Mesodermal cell (in vitro differentiated cells): ENCODE measurements at regions not wholly inside any gene's neighbourhood (a gene's known extent, or its start where the extent isn't known, plus 50 kb on each side); places are given as distances from the start of the nearest gene placed in this dataset.
"Not testable (repeated sequence)": the region's sequence is repeated elsewhere in the genome, so short reads cannot be mapped to it uniquely, and the experiment has no call there.

Experiments used
- H3K27ac ChIP-seq: 2 replicates; pipeline ENCODE4 v1.7.0; 2013; ENCODE audit warnings: mild to moderate bottlenecking, low read depth, low read length, moderate library complexity; ENCODE audit not compliant: severe bottlenecking
- H3K36me3 ChIP-seq: 2 replicates; pipeline ENCODE4 v1.7.1; 2013; ENCODE audit warnings: mild to moderate bottlenecking, low read length, moderate library complexity; ENCODE audit not compliant: control insufficient read depth, insufficient read depth
- H3K4me1 ChIP-seq: one replicate; pipeline ENCODE4 v1.7.1; 2013; ENCODE audit warnings: mild to moderate bottlenecking, low read length; ENCODE audit not compliant: insufficient read depth, control insufficient read depth, poor library complexity, severe bottlenecking
- H3K4me3 ChIP-seq: 2 replicates; pipeline ENCODE4 v1.7.0; 2013; ENCODE audit warnings: low read length, control low read depth, mild to moderate bottlenecking; ENCODE audit not compliant: insufficient read depth, poor library complexity, severe bottlenecking; ENCODE audit errors: extremely low read depth
- H3K9me3 ChIP-seq: 2 replicates; pipeline ENCODE4 v1.7.1; 2013; ENCODE audit warnings: mild to moderate bottlenecking, low read length, moderate library complexity; ENCODE audit not compliant: control insufficient read depth
- WGBS, 2 experiments: methylation state at CpG; one replicate each; pipeline ENCODE4 v1.1.5; 2013; ENCODE audit warnings: missing lambda C conversion rate in 2 of 2; ENCODE audit not compliant: insufficient coverage in 2 of 2; 5-methylcytosine and 5-hydroxymethylcytosine counted together

DNA sequence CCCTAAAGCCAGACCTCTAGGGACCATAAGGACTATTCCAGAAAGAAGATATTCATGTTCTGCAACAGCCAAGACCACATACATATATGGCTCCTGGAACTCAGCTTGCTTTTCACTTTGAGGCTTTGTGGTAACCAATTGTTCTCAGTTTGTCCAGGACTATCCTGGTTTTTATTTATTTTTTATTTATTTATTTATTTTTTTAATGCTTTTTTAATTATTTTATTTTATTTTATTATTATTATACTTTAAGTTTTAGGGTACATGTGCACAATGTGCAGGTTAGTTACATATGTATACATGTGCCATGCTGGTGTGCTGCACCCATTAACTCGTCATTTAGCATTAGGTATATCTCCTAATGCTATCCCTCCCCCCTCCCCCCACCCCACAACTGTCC is 201.1 kb downstream of the DIO2 start:
- no CpG with 5 or more reads among the region's 1 CpG for WGBS, 2 experiments
- not testable (repeated sequence) for H3K4me3 ChIP-seq, H3K27ac ChIP-seq, H3K36me3 ChIP-seq, H3K9me3 ChIP-seq, H3K4me1 ChIP-seq

DNA sequence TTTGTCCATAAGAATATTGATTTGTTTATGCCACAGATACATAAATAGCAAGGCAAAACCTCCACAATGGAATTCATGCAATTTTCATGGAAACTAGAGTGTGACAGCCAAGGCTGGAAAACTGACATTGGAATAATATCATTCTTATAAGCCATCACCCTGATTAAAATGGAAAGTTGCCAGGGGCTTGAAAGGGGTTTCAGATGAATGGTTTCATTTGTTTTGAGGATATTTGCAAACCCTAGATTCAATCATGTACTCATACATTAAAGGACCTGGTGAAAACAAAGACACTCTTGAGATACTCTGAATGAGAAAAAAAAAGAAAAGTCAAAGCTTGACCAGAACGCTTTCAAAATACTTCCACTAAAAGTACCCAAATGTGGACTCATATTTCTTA is 205.7 kb downstream of the DIO2 start:
- Histone ChIP-seq H3K9me3 (no peaks in the 10 kb centered on the region), H3K4me1 (no peaks in the 10 kb centered on the region), H3K36me3 (no peaks in the 10 kb centered on the region), H3K27ac (no peak overlapping the region), H3K4me3 (no peak overlapping the region)
- WGBS, 2 experiments: 56 to 80% methylated on average over 1 of the region's 1 CpG

DNA sequence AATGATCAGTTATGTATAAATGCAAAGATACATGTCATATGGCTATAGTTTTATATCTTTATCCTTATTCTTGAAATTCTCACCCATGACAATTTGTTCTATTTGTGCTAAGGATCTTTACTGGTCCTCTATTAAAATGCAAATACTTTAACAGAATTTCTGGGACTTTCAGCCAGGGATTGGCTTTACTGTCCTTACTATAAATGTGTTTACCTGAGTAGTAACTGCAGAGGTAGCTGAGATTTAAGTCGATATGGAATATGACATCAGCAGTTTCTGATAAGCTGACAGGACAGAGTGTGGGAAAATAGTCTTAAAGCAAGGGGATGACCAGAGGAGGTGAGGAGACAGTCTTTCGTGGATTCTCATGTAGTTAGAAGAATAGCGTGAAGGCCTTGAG is 206.4 kb downstream of the DIO2 start:
- no peak overlapping the region for H3K4me3 ChIP-seq
- no peaks in the 10 kb centered on the region for H3K9me3 ChIP-seq
- H3K4me1 ChIP-seq: no peaks in the 10 kb centered on the region
- WGBS, 2 experiments: 53 to 67% methylated on average over 3 of the region's 3 CpGs
- H3K36me3 ChIP-seq: no peaks in the 10 kb centered on the region
- H3K27ac ChIP-seq: no peak overlapping the region

DNA sequence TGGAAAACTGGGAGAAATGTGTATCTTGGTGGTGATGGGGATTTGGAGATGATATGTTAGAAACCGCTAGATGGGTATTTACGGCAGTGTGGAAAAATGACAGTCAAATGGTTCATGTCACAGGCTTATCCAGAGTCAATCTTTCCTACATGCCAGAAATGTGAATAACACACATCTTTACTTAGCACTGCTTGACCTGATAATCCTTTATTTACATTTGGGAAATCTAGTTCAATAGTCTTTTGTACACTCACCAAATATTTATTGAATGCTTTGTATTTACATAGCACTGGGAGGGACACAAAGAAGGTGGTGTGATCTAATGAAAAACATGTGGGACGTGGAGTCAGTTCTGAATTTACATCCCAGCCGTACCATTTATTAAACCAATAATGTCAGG is 208.2 kb downstream of the DIO2 start:
- Histone ChIP-seq H3K4me1 (no peaks in the 10 kb centered on the region), H3K4me3 (no peak overlapping the region), H3K36me3 (no peaks in the 10 kb centered on the region), H3K27ac (no peak overlapping the region), H3K9me3 (no peaks in the 10 kb centered on the region)
- WGBS, 2 experiments: 88% methylated on average over 2 of the region's 4 CpGs; no CpG with 5 or more reads in 1 of the 2 experiments

DNA sequence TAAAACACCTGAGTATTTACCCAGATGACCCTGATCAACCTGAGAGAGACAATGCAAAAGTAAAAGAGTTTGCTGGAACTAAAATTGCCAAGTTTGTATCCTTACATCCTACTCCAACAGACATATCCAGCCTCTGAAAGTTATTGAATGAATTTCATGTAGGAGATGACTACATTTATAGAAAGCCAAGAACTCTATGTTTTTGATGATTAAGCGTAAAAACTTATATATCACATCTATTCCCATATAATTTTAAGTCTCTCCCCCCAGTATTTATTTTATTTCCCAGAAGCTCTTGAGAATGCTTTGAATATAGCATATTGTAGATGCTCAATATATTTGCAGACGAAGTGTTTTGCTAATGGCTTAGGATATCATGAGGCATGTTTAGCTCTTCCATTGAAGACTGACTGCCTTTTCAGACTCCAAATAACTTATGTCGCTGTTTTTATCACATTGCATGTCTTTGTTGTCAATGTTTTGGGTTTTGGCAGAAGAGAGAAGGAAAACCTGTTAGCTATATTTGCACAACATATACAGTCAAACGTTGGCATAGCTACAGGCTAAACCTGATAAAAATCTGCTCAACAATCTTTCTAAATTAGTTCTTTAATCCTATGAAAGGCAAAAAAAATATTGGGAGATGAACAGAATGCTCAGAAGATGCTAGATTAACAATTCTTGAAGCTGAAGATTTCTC is 213.6 kb downstream of the DIO2 start:
- no peaks in the 10 kb centered on the region for H3K9me3 ChIP-seq
- 83% methylated on average over 1 of the region's 4 CpGs; no CpG with 5 or more reads in 1 of the 2 experiments for WGBS, 2 experiments
- H3K27ac ChIP-seq: no peak overlapping the region
- H3K4me1 ChIP-seq: peaks cover 6% of the 10 kb centered on the region
- no peak overlapping the region for H3K4me3 ChIP-seq
- no peaks in the 10 kb centered on the region for H3K36me3 ChIP-seq

DNA sequence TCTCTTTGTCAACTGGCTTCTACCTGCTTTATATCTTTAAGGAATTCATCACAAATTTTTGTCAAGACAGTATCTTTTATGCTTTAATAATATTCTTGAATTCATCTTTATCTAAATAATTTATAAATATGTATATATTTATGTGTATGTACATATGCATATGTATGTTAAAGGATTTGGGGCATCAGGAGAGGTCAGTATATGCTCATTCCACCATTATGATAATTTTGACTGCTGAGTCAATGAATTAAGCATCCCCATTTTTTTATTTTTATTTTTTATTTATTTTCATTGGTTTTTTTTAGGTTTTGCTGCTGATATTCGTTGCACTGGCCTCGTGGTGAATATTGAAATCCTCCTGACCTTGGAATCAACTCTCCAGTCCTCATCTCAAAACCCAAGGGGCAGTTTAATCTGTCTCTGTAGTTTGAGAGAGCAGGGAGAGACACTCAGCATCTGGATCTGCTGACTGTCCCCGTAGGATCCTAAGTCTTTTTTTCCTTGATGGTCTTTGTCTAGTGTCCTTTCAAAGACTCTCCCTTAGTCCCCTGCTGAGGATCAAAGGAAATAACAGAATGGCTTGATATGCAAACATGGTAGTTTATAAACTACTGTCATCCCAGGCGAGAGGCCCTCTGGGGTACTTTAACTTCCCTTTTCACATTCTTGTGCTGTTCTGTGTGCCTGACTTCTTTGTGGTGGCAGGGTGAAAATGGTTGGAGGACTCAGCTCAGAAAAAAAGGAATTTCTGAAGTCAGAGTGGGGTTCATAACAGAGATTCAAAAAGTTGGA is 218.7 kb downstream of the DIO2 start:
- 43% methylated on average over 1 of the region's 4 CpGs; no CpG with 5 or more reads in 1 of the 2 experiments for WGBS, 2 experiments

DNA sequence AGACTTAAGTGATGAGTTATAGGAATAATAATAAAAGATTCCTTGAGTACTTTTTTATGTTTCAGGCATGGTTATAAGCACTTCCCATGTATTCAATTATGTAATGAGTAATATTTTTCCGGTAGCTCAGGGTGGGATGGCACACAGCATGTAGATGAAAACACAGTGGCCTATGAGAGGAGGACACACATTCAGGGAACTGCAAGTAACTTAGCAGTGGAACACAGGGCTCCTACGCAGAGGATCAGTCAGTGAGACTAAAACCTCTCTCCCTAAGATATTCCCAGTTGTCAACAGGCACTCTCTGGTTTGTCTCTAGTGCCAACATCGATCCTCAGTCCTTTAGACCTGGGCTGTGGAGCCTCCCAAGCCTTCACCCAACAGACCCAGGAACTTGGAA is 219.4 kb downstream of the DIO2 start:
- H3K9me3 ChIP-seq: no peaks in the 10 kb centered on the region
- 78 to 86% methylated on average over 2 to 3 of the region's 3 CpGs for WGBS, 2 experiments
- no peak overlapping the region for H3K27ac ChIP-seq
- peaks cover 6% of the 10 kb centered on the region for H3K4me1 ChIP-seq
- H3K36me3 ChIP-seq: no peaks in the 10 kb centered on the region
- H3K4me3 ChIP-seq: no peak overlapping the region

More for the DNA sequence above, 218.7 kb downstream of the DIO2 start:
- Histone ChIP-seq H3K27ac (peak overlapping the region; percentile 24), H3K36me3 (no peaks in the 10 kb centered on the region), H3K4me3 (no peak overlapping the region), H3K4me1 (peaks cover 6% of the 10 kb centered on the region), H3K9me3 (no peaks in the 10 kb centered on the region)

DNA sequence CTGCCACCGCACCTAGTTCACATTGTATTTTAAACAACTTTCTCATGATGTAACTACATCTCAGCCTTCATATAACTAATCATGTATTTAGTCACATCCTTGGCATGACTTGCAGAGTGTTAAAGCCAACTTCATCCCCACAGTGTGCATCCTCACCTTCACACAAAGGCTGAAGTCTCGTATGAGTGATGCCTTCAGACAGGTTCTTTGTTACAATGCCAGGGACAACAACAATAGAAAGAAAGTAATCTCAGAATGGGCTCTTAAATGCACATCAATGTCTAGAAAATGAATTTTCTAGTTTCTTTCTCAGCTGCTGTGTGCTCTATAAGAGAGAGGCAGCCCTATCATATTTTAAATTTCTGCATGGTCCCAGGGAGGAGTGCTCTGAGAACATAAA is 221.3 kb downstream of the DIO2 start:
- Histone ChIP-seq H3K9me3 (no peaks in the 10 kb centered on the region), H3K4me3 (no peak overlapping the region), H3K27ac (no peak overlapping the region), H3K36me3 (no peaks in the 10 kb centered on the region), H3K4me1 (peaks cover 6% of the 10 kb centered on the region)
- 79 to 85% methylated on average over 1 to 2 of the region's 2 CpGs for WGBS, 2 experiments

DNA sequence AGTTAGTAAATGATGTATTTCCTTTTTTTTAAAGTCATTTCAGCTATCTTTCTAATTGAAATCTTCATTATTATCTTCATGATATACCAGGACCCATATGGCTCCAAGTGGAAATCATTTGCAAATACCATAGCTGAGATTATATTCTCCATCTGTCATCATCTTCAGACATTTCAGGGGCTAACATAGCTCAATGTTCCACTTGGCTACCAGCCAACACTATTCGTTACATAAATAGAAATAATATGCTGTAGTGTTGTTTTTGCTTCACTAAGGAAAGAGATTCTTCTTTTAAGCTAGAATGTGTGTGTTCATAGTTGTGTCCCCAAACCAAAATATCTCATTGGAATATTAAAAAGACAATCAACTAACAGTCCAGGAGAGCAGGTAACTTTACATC is 225.1 kb downstream of the DIO2 start:
- Histone ChIP-seq H3K9me3 (no peaks in the 10 kb centered on the region), H3K4me1 (no peaks in the 10 kb centered on the region), H3K36me3 (no peaks in the 10 kb centered on the region), H3K4me3 (no peak overlapping the region), H3K27ac (no peak overlapping the region)
- WGBS, 2 experiments: no CpG with 5 or more reads among the region's 1 CpG

DNA sequence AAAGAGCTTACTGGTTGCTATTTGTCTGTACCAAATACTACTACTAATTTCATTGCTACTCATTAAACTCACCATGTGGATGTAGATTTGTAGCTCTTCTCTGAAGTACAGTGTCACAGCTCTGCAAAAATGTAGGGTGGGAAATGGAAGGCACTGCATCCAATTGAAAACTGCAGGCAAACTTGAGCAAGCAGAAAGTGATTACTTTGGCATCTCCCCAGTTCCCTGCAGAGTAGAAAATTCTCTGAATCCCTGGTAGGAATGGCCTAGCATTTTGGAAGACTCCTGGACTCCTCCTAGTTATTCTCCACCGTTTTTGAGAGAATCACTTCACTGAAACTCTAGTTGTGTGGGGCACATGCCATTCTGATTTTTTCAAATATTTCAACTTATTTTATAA is 239.1 kb downstream of the DIO2 start:
- Histone ChIP-seq H3K4me1 (peaks cover 4% of the 10 kb centered on the region), H3K9me3 (no peaks in the 10 kb centered on the region), H3K4me3 (no peak overlapping the region), H3K36me3 (no peaks in the 10 kb centered on the region), H3K27ac (no peak overlapping the region)
- no CpG with 5 or more reads among the region's 1 CpG for WGBS, 2 experiments

DNA sequence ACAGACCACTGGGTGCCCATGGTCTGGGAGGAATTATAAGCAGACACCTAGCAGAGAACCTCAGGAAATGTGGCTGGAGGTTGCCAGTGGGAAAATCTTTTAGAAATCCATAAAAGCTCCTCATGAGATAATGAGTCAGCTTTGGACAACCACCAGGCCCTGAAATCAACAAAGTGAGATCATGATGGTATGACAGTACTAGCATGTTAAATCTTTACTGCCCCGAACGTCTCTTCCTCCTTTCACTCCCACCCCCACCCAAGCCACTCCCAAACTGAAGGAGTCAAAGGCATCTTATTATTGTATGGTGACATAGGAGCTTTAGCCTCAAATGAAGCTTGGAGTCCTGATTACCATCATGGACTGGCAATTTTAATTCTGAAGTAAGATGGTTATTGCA is 240.0 kb downstream of the DIO2 start:
- no peaks in the 10 kb centered on the region for H3K36me3 ChIP-seq
- WGBS, 2 experiments: no CpG with 5 or more reads among the region's 2 CpGs
- no peaks in the 10 kb centered on the region for H3K9me3 ChIP-seq
- H3K4me1 ChIP-seq: peaks cover 4% of the 10 kb centered on the region
- no peak overlapping the region for H3K4me3 ChIP-seq
- no peak overlapping the region for H3K27ac ChIP-seq
